Astrocyte (in vitro differentiated cells and primary cell): ENCODE measurements at regions not wholly inside any gene's neighbourhood (a gene's known extent, or its start where the extent isn't known, plus 50 kb on each side); places are given as distances from the start of the nearest gene placed in this dataset.

Experiments used
- DNase-seq: peaks from one replicate; pipeline ENCODE4 v3.0.0-alpha.2; 2010; ENCODE audit warnings: low read depth
- FAIRE-seq: peaks from 2 replicates; lab custom pipeline; 2011; peaks lifted over from hg19 to GRCh38; lab: Jason Lieb, UNC
- H2AFZ ChIP-seq: 2 replicates; pipeline ENCODE4 v1.6.0; 2012; ENCODE audit warnings: low read depth, low read length, inconsistent platforms
- H3K27ac ChIP-seq: 2 replicates; pipeline ENCODE4 v1.5.1; 2011; ENCODE audit warnings: low read depth, low read length, inconsistent platforms
- H3K27me3 ChIP-seq: 2 replicates; pipeline ENCODE4 v1.6.0; 2011; ENCODE audit warnings: low read length, inconsistent platforms; ENCODE audit not compliant: insufficient read depth
- H3K36me3 ChIP-seq: 2 replicates; pipeline ENCODE4 v1.5.1; 2011; ENCODE audit warnings: low read length, inconsistent platforms; ENCODE audit not compliant: insufficient read depth
- H3K4me1 ChIP-seq: 2 replicates; pipeline ENCODE4 v1.5.1; 2011; ENCODE audit warnings: low read length, inconsistent platforms; ENCODE audit not compliant: insufficient read depth
- H3K4me2 ChIP-seq: 2 replicates; pipeline ENCODE4 v1.6.0; 2012; ENCODE audit warnings: low read length, inconsistent platforms
- H3K4me3 ChIP-seq: 2 replicates; pipeline ENCODE4 v1.5.1; 2011; ENCODE audit warnings: low read depth, mild to moderate bottlenecking, low read length, inconsistent platforms; ENCODE audit not compliant: insufficient read depth
- H3K79me2 ChIP-seq: 2 replicates; pipeline ENCODE4 v1.6.0; 2012; ENCODE audit warnings: mild to moderate bottlenecking, low read length, inconsistent platforms; ENCODE audit not compliant: insufficient read depth
- H3K9ac ChIP-seq: 2 replicates; pipeline ENCODE4 v1.6.0; 2012; ENCODE audit warnings: mild to moderate bottlenecking, low read length, inconsistent platforms
- H3K9me3 ChIP-seq: 2 replicates; pipeline ENCODE4 v1.5.1; 2012; ENCODE audit warnings: low read depth, mild to moderate bottlenecking, low read length, inconsistent platforms; ENCODE audit not compliant: insufficient read depth
- H4K20me1 ChIP-seq: 2 replicates; pipeline ENCODE4 v1.6.0; 2012; ENCODE audit warnings: low read length, inconsistent platforms; ENCODE audit not compliant: insufficient read depth
- H3K27ac Mint-ChIP-seq: one replicate; pipeline ENCODE4 v1.8.0; 2021; ENCODE audit warnings: mild to moderate bottlenecking, mixed read lengths; ENCODE audit not compliant: unreplicated experiment
- H3K27me3 Mint-ChIP-seq: one replicate; pipeline ENCODE4 v1.8.0; 2021; ENCODE audit warnings: low read depth, mixed read lengths; ENCODE audit not compliant: unreplicated experiment
- H3K36me3 Mint-ChIP-seq: one replicate; pipeline ENCODE4 v1.8.0; 2021; ENCODE audit warnings: low read depth, mixed read lengths; ENCODE audit not compliant: unreplicated experiment
- H3K4me1 Mint-ChIP-seq: one replicate; pipeline ENCODE4 v1.8.0; 2021; ENCODE audit warnings: low read depth, mixed read lengths; ENCODE audit not compliant: unreplicated experiment
- H3K4me3 Mint-ChIP-seq: one replicate; pipeline ENCODE4 v1.8.0; 2021; ENCODE audit warnings: mild to moderate bottlenecking, moderate library complexity, mixed read lengths; ENCODE audit not compliant: unreplicated experiment
- H3K9me3 Mint-ChIP-seq: one replicate; pipeline ENCODE4 v1.8.0; 2021; ENCODE audit warnings: mild to moderate bottlenecking, mixed read lengths; ENCODE audit not compliant: unreplicated experiment
- EZH2 ChIP-seq: IDR thresholded peaks from 2 replicates; pipeline ENCODE4 v1.6.1; 2012; ENCODE audit warnings: mild to moderate bottlenecking, low read length, inconsistent platforms; ENCODE audit not compliant: insufficient read depth
- TF ChIP-seq, protein P1 (sequence below): IDR thresholded peaks from 2 replicates; pipeline ENCODE4 v1.5.1; 2011; ENCODE audit warnings: low read depth, mild to moderate bottlenecking, inconsistent platforms, low read length, moderate library complexity; ENCODE audit not compliant: insufficient read depth

DNA sequence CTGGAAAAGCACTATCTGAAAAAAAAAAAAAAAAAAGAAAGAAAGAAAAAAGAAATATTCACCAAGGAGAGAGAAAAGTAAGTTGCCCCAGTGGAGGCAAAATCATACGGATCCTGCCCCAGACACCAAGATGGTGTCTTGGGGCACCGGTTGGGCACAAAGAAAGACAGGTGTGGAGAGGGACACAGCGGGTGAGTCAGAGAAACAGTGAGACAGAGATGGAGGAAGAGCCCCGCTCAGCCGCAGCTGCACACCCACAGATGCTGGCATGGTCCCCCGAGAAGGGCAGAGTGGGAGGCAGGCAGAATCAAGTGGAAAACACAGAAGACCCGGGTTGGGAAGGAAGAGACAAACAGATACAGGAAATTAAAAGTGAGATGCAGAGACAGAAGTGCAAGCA is 129.7 kb upstream of the SMAD3 start:
- no peak overlapping the region for H3K4me3 ChIP-seq
- peaks cover 16% of the 10 kb centered on the region for H3K4me1 ChIP-seq
- Mint-ChIP-seq H3K27me3 (peaks cover 3% of the 10 kb centered on the region), H3K27ac (no peak overlapping the region), H3K9me3 (peaks cover 10% of the 10 kb centered on the region), H3K36me3 (no peaks in the 10 kb centered on the region), H3K4me1 (peaks cover 27% of the 10 kb centered on the region), H3K4me3 (no peak overlapping the region)
- no peaks in the 10 kb centered on the region for H3K27me3 ChIP-seq
- TF ChIP-seq, protein P1, sequence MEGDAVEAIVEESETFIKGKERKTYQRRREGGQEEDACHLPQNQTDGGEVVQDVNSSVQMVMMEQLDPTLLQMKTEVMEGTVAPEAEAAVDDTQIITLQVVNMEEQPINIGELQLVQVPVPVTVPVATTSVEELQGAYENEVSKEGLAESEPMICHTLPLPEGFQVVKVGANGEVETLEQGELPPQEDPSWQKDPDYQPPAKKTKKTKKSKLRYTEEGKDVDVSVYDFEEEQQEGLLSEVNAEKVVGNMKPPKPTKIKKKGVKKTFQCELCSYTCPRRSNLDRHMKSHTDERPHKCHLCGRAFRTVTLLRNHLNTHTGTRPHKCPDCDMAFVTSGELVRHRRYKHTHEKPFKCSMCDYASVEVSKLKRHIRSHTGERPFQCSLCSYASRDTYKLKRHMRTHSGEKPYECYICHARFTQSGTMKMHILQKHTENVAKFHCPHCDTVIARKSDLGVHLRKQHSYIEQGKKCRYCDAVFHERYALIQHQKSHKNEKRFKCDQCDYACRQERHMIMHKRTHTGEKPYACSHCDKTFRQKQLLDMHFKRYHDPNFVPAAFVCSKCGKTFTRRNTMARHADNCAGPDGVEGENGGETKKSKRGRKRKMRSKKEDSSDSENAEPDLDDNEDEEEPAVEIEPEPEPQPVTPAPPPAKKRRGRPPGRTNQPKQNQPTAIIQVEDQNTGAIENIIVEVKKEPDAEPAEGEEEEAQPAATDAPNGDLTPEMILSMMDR = no peak
- no peak for TF ChIP-seq EZH2
- H3K9ac ChIP-seq = no peak overlapping the region
- H3K36me3 ChIP-seq = no peaks in the 10 kb centered on the region
- FAIRE-seq = no peak
- H2AFZ ChIP-seq = no peak overlapping the region
- H4K20me1 ChIP-seq = no peaks in the 10 kb centered on the region
- H3K4me2 ChIP-seq = peak overlapping the region; percentile 66
- DNase-seq = no peak
- H3K9me3 ChIP-seq = peaks cover 6% of the 10 kb centered on the region
- no peaks in the 10 kb centered on the region for H3K79me2 ChIP-seq
- no peak overlapping the region for H3K27ac ChIP-seq

GRCh38 chr15:66936109-66936860 is 129.1 kb upstream of the SMAD3 start:
- Histone ChIP-seq H2AFZ (no peak overlapping the region), H3K27ac (no peak overlapping the region), H3K9me3 (peaks cover 6% of the 10 kb centered on the region), H3K36me3 (no peaks in the 10 kb centered on the region), H3K4me1 (peaks cover 16% of the 10 kb centered on the region), H3K4me3 (peak overlapping the region; percentile 21), H3K79me2 (no peaks in the 10 kb centered on the region), H3K4me2 (peak overlapping the region; percentile 66), H3K9ac (peak overlapping the region; percentile 28), H3K27me3 (no peaks in the 10 kb centered on the region), H4K20me1 (no peaks in the 10 kb centered on the region)
- TF ChIP-seq, protein P1 = no peak
- no peak for TF ChIP-seq EZH2
- Mint-ChIP-seq H3K4me1 (peaks cover 25% of the 10 kb centered on the region), H3K9me3 (peaks cover 10% of the 10 kb centered on the region), H3K27ac (peak overlapping the region; percentile 10), H3K27me3 (peaks cover 8% of the 10 kb centered on the region), H3K4me3 (no peak overlapping the region), H3K36me3 (no peaks in the 10 kb centered on the region)
- DNase-seq = no peak
- no peak for FAIRE-seq

DNA sequence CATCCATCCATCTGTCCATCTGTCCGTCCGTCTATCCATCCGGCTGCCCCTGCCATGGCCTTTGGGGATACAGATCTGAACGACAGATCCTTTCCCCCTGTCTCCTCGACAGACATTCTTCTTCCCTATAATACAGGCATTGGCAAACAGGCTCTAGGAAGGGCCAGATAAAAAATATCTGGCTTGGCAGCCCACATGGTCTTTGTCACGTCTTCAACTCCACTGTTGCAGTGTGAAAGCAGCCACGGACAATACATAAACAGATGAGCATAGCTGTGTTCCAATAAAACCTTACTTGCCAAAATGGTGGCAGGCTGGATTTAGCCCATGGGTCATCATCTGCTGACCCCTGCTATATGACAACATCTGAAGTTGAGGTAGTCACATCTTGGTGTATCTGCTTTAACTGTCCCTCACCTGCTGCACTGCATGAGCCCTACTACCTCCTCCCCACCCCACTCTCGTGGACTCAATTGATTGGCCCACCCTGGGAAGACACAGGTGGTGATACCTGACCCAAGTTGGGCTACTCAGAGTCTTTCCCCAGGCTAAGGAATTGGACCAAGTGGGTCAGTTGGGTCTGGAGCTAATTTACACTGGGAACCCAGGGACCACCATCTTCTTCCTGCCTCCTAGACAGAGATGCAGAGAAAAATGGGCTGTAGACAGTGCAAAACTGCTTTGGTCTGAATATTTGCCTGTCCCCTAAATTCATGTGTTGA is 128.4 kb upstream of the SMAD3 start:
- peaks cover 9% of the 10 kb centered on the region for H3K4me1 ChIP-seq
- H3K4me3 ChIP-seq = no peak overlapping the region
- Mint-ChIP-seq H3K27ac (peak overlapping the region; percentile 10), H3K36me3 (no peaks in the 10 kb centered on the region), H3K9me3 (peaks cover 10% of the 10 kb centered on the region), H3K27me3 (peaks cover 11% of the 10 kb centered on the region), H3K4me3 (no peak overlapping the region), H3K4me1 (peaks cover 17% of the 10 kb centered on the region)
- TF ChIP-seq, protein P1 = no peak
- TF ChIP-seq EZH2 = no peak
- no peak for FAIRE-seq
- no peak overlapping the region for H2AFZ ChIP-seq
- H3K9ac ChIP-seq = no peak overlapping the region
- no peaks in the 10 kb centered on the region for H3K36me3 ChIP-seq
- H3K79me2 ChIP-seq = no peaks in the 10 kb centered on the region
- H4K20me1 ChIP-seq = no peaks in the 10 kb centered on the region
- H3K27me3 ChIP-seq = no peaks in the 10 kb centered on the region
- H3K4me2 ChIP-seq = peak overlapping the region; percentile 66
- no peak for DNase-seq
- H3K27ac ChIP-seq = no peak overlapping the region
- H3K9me3 ChIP-seq = peaks cover 6% of the 10 kb centered on the region
